Lower leg skin (tissue), 4 donors: ENCODE measurements at regions not wholly inside any gene's neighbourhood (a gene's known extent, or its start where the extent isn't known, plus 50 kb on each side); places are given as distances from the start of the nearest gene placed in this dataset.

Experiments
- DNase-seq, 2 donors: peaks; one replicate each; pipeline ENCODE4 v3.0.0-alpha.2; 2019; ENCODE audit warnings: low spot score in 2 of 2
- H3K4me3 ChIP-seq: fragments of 200-600 bp; sonication (generic); 2 replicates; pipeline ENCODE4 v1.5.1; 2017; ENCODE audit warnings: mild to moderate bottlenecking, low read depth; ENCODE audit not compliant: poor library complexity, severe bottlenecking
- POLR2A ChIP-seq, 2 donors: fragments of 450-650 bp; IDR thresholded peaks; one replicate each; pipeline ENCODE4 v1.6.1; 2016 to 2017; ENCODE audit warnings: antibody characterized with exemption in 2 of 2, mild to moderate bottlenecking in 1 of 2, moderate library complexity in 1 of 2
- WGBS, 2 donors: methylation state at CpG; one replicate each; pipeline ENCODE4 v1.1.5; 2018; 5-methylcytosine and 5-hydroxymethylcytosine counted together
- intact Hi-C: fragments of 100-400 bp; cut with DNase I; formaldehyde crosslinking; loops from one replicate; pipeline ENCODE4 v1.15.0; 2023; ENCODE audit warnings: low total_unique reads
- TF ChIP-seq, protein P1 (sequence below), 3 donors: fragments of 450-650 bp; IDR thresholded peaks; one replicate each; pipeline ENCODE4 v1.5.1; 2016; ENCODE audit warnings: antibody characterized with exemption in 3 of 3, mild to moderate bottlenecking in 3 of 3, moderate library complexity in 2 of 3

DNA sequence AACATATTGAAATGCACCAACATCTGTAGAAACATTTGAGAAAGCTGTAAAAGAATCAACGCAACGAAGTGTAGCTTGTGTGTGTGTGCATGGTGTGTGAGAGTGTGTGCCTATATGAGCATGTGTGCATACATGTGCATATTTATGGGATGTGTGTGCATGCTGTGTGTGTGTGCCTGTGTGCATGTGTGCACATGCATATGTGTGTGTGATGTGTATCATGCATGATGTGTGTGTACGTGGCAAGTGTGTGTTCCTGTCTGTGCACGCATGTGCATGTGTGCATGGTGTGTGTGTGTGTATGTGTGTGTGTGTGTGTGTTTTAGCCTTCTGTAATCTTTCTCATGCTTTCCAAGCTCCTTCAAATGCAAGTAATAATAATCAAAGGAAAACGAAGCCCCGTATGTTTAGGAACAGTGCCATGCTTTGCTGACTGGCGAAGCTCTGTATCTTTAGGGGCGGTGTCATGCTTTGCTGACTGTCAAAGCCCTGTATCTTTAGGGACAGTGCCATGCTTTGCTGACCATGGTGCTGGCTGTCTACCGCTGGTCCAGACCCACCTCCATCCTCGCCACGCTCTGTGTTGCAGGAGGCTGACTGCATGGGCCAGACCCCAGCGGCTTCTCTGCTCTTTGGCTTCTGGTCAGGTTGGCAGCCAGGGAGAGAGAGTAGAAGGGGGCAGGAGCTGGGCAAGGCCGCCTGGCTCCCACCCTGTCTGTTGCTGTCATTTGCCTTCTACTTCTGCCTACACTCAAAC, 129.2 kb downstream of the ASB1 start:
- intact Hi-C loops: no loop called here
- no peak for DNase-seq
- TF ChIP-seq, protein P1, sequence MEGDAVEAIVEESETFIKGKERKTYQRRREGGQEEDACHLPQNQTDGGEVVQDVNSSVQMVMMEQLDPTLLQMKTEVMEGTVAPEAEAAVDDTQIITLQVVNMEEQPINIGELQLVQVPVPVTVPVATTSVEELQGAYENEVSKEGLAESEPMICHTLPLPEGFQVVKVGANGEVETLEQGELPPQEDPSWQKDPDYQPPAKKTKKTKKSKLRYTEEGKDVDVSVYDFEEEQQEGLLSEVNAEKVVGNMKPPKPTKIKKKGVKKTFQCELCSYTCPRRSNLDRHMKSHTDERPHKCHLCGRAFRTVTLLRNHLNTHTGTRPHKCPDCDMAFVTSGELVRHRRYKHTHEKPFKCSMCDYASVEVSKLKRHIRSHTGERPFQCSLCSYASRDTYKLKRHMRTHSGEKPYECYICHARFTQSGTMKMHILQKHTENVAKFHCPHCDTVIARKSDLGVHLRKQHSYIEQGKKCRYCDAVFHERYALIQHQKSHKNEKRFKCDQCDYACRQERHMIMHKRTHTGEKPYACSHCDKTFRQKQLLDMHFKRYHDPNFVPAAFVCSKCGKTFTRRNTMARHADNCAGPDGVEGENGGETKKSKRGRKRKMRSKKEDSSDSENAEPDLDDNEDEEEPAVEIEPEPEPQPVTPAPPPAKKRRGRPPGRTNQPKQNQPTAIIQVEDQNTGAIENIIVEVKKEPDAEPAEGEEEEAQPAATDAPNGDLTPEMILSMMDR (IDR thresholded peaks at IDR 0.05): no peak
- no peak for TF ChIP-seq POLR2A (IDR thresholded peaks at IDR 0.05)
- no peak overlapping the region for H3K4me3 ChIP-seq
- 83 to 84% methylated on average over 13 of the region's 13 CpGs for WGBS, 2 donors

DNA sequence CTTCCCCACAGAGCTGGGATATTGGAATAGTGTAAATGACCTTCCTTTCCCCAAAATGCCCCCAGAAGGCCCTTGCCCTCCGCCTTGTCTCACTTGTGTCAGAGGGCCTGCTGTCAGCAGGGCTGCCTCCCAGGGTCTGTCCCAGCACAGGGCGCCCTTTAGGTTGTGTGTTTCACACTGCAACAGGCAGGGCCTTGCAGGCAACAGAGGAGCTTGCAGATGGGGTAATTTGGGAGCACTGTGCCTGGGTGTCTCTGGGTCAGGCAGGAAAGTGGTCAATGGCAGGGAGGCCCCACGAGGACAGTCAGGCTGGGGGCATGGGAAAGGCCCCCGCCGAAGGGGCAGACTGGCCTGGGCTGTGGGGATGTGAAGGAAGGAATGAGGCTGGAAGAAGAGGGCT, 130.7 kb downstream of the ASB1 start:
- DNase-seq: no peak
- H3K4me3 ChIP-seq: no peak overlapping the region
- 92 to 97% methylated on average over 5 of the region's 5 CpGs for WGBS, 2 donors
- intact Hi-C loops: no loop called here
- TF ChIP-seq POLR2A (IDR thresholded peaks at IDR 0.05): no peak
- TF ChIP-seq, protein P1 (IDR thresholded peaks at IDR 0.05): no peak

DNA sequence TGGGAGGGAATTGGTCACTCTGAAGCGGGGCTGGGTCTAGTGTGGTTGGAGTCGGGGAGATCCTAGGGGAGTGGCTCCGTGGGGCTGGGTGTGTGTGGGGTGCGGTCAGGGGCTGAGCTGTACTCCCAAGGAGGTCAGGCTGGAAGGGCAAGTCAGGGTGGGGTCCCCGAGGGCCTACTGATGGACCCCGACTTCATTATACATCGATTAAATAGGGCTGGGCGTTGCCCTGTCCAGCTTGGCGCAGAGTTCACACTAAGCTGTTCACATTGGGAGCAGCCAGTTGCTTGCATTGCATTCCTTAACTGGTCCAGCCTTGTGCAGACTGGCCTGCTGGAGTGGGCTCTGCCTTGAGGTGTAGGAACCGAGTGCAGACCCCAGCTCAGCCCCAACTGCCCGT, 131.2 kb downstream of the ASB1 start:
- intact Hi-C loops: no loop called here
- H3K4me3 ChIP-seq: no peak overlapping the region
- WGBS, 2 donors: 67 to 73% methylated on average over 11 of the region's 11 CpGs
- no peak for TF ChIP-seq POLR2A (IDR thresholded peaks at IDR 0.05)
- TF ChIP-seq, protein P1 (IDR thresholded peaks at IDR 0.05): no peak
- no peak for DNase-seq

DNA sequence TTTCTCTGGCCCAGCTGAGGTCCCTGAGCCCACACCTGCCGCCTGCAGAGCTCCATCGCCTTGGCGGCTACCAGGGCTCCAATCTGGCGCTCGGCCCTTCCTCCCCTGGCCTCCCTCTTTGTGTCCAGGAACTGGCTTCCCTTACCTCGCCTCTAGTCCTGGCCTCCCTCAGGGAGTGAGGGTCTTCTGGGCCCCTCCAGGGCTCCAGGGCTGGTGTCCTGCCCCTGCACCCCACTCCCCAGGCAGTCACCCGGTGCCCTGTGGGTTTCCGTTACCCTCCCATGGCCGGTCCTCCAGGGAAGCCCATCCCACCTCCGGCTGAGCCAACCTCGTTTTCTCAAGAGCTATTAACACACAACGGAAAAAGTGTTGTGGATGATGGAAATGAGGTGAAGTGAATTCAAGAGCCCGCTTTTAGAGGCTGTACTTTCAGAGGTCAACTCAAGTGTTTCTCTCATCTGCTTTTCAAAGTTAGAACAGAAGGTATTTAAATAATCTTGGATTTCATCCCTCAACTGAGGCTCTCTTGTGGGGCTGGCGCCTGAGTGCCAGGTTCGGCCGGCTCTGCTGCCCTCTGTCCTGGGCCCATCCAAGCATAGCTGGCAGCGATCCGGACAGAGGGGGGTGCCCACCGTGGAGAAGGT, 131.9 kb downstream of the ASB1 start:
- WGBS, 2 donors: 90 to 94% methylated on average over 19 of the region's 19 CpGs
- intact Hi-C loops: no loop called here
- DNase-seq: no peak
- no peak overlapping the region for H3K4me3 ChIP-seq
- no peak for TF ChIP-seq POLR2A (IDR thresholded peaks at IDR 0.05)
- TF ChIP-seq, protein P1 (IDR thresholded peaks at IDR 0.05): no peak

DNA sequence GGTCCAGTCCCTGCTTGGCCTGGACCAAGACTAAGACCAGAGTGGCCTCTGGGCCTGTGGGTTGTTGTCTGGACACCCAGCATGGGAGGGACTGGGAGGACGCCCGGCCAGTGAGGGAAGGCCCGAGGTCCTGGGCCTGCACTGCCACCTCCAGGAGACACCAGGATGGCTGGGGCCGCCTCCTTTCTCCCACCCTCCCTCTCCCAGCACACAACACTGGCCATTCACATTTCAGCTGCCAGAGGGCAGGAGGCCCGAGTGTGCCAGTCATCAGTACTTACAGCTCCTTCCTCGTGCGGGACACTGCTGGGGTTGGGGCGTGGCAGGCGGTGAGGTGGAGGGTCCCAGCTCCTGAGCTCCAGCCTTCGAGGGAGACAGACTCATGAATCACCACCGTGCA, 133.5 kb downstream of the ASB1 start:
- no peak overlapping the region for H3K4me3 ChIP-seq
- intact Hi-C loops: no loop called here
- no peak for DNase-seq
- TF ChIP-seq, protein P1 (IDR thresholded peaks at IDR 0.05): no peak
- TF ChIP-seq POLR2A (IDR thresholded peaks at IDR 0.05): no peak
- 86 to 91% methylated on average over 11 of the region's 11 CpGs for WGBS, 2 donors
